A549 (cell line): ENCODE measurements at regions not wholly inside any gene's neighbourhood (a gene's known extent, or its start where the extent isn't known, plus 50 kb on each side); places are given as distances from the start of the nearest gene placed in this dataset.

Source experiments
- ATAC-seq, 2 experiments: fragments of 200-7000 bp in 1 of 2; fragments of >200 bp in 1 of 2; cut with Nextera tagmentation in 1 of 2; cut with Tn5 transposase in 1 of 2; 3 replicates each; pipeline versions ENCODE4 v1.8.0 to v1.9.1; 2018 to 2020; ENCODE audit warnings: mild to moderate bottlenecking in 1 of 2, moderate library complexity in 1 of 2
- CTCF ChIA-PET: fragments of 300-600 bp; sonication (Branson Sonifier 250); formaldehyde crosslinking; extraction: SDS; loops from one replicate; lab custom pipeline; 2021; ENCODE audit warnings: antibody characterized with exemption, inconsistent platforms; lab: Yijun Ruan, JAX
- POLR2A ChIA-PET: fragments of 350-600 bp; formaldehyde crosslinking; extraction: SDS; loops from one replicate; lab custom pipeline; 2021; ENCODE audit warnings: antibody characterized with exemption, inconsistent platforms; lab: Yijun Ruan, JAX
- DNase-seq, 2 experiments: peaks; one replicate each; pipeline versions ENCODE4 v3.0.0 to v3.0.0-alpha.2; 2011 to 2016; ENCODE audit warnings: low read depth in 1 of 2, low spot score in 1 of 2
- FAIRE-seq: peaks from 2 replicates; lab custom pipeline; 2011; peaks lifted over from hg19 to GRCh38; lab: Jason Lieb, UNC
- H3K27ac ChIP-seq, 2 experiments: fragments of >200 bp; sonication (Bioruptor Twin); formaldehyde crosslinking; 3 replicates each; pipeline ENCODE4 v1.5.1; 2016 to 2017
- H3K4me1 ChIP-seq: fragments of >200 bp; sonication (Bioruptor Twin); formaldehyde crosslinking; 3 replicates; pipeline ENCODE4 v1.6.1; 2016
- H3K4me2 ChIP-seq: fragments of >200 bp; sonication (Bioruptor Twin); formaldehyde crosslinking; 3 replicates; pipeline ENCODE4 v1.6.1; 2016
- H3K4me3 ChIP-seq: fragments of >200 bp; sonication (Bioruptor Twin); formaldehyde crosslinking; 3 replicates; pipeline ENCODE4 v1.5.1; 2016
- H3K9me3 ChIP-seq: fragments of >200 bp; sonication (Bioruptor Twin); formaldehyde crosslinking; 3 replicates; pipeline ENCODE4 v1.6.1; 2016
- BHLHE40 ChIP-seq: IDR thresholded peaks from 2 replicates; pipeline ENCODE4 v1.6.1; 2012; ENCODE audit warnings: low read depth, low read length, inconsistent platforms
- CHD2 ChIP-seq: fragments of 150-350 bp; IDR thresholded peaks from 2 replicates; pipeline ENCODE4 v1.6.1; 2014; ENCODE audit warnings: low read length; ENCODE audit not compliant: partially characterized antibody
- CTCF ChIP-seq: fragments of >200 bp; sonication (Bioruptor Twin); formaldehyde crosslinking; IDR thresholded peaks from 3 replicates; pipeline ENCODE4 v1.5.1; 2016
- E2F6 ChIP-seq: IDR thresholded peaks from 2 replicates; pipeline ENCODE4 v1.6.1; 2012; ENCODE audit warnings: low read depth, borderline replicate concordance
- EHF ChIP-seq: fragments of 250-450 bp; sonication (Bioruptor Pico); IDR thresholded peaks from 2 replicates; pipeline ENCODE4 v1.5.0; 2020; ENCODE audit warnings: mild to moderate bottlenecking
- ELK1 ChIP-seq: fragments of 150-350 bp; IDR thresholded peaks from 2 replicates; pipeline ENCODE4 v1.6.1; 2014; ENCODE audit warnings: low read depth, mild to moderate bottlenecking, low read length
- EP300 ChIP-seq, 2 experiments: fragments of >200 bp; sonication (Bioruptor Twin); formaldehyde crosslinking; IDR thresholded peaks; 2 replicates in 1 of 2; 3 replicates in 1 of 2; pipeline ENCODE4 v1.6.1; 2016 to 2017
- FOXS1 ChIP-seq: fragments of 250-450 bp; sonication (Bioruptor Pico); IDR thresholded peaks from 2 replicates; pipeline ENCODE4 v1.5.0; 2020; ENCODE audit warnings: mild to moderate bottlenecking, moderate library complexity
- HES2 ChIP-seq: fragments of >200 bp; sonication (Bioruptor Twin); formaldehyde crosslinking; IDR thresholded peaks from 2 replicates; pipeline ENCODE4 v1.6.1; 2016
- HMGXB4 ChIP-seq: fragments of 250-450 bp; sonication (Bioruptor Pico); IDR thresholded peaks from 2 replicates; pipeline ENCODE4 v1.5.0; 2021; ENCODE audit warnings: mild to moderate bottlenecking, moderate library complexity, borderline replicate concordance
- HOXB13 ChIP-seq: fragments of 250-450 bp; sonication (Bioruptor Pico); IDR thresholded peaks from 2 replicates; pipeline ENCODE4 v1.5.0; 2020; ENCODE audit warnings: low read depth, mild to moderate bottlenecking, moderate library complexity
- JUN ChIP-seq, 2 experiments: fragments of >200 bp; sonication (Bioruptor Twin); formaldehyde crosslinking; IDR thresholded peaks; 2 replicates in 1 of 2; 3 replicates in 1 of 2; pipeline ENCODE4 v1.6.1; 2016 to 2017
- MAFK ChIP-seq: fragments of 450-650 bp; IDR thresholded peaks from 2 replicates; pipeline ENCODE4 v1.6.1; 2014; ENCODE audit not compliant: partially characterized antibody
- MYC ChIP-seq: IDR thresholded peaks from 2 replicates; pipeline ENCODE4 v1.6.1; 2012; ENCODE audit warnings: mild to moderate bottlenecking, inconsistent platforms, low read length, improper control_type of control experiment, borderline replicate concordance
- NFE2L2 ChIP-seq: fragments of 150-350 bp; conservative IDR thresholded peaks from 2 replicates; pipeline ENCODE4 v1.6.1; 2014; ENCODE audit warnings: low read length
- NPAS2 ChIP-seq: fragments of 250-450 bp; sonication (Bioruptor Pico); IDR thresholded peaks from 2 replicates; pipeline ENCODE4 v1.8.0; 2022; ENCODE audit warnings: mild to moderate bottlenecking, moderate library complexity, borderline replicate concordance
- RAD21 ChIP-seq, 2 experiments: fragments of >200 bp in 1 of 2; sonication (Bioruptor Twin) in 1 of 2; formaldehyde crosslinking in 1 of 2; IDR thresholded peaks in 1 of 2; conservative IDR thresholded peaks in 1 of 2; 2 replicates in 1 of 2; 3 replicates in 1 of 2; pipeline ENCODE4 v1.6.1; 2012 to 2018; ENCODE audit warnings: inconsistent platforms in 1 of 2
- REST ChIP-seq: fragments of 200-600 bp; sonication (generic); IDR thresholded peaks from 2 replicates; pipeline ENCODE4 v1.6.1; 2016; ENCODE audit warnings: antibody characterized with exemption, mild to moderate bottlenecking, moderate library complexity
- TFCP2L1 ChIP-seq: fragments of 250-450 bp; sonication (Bioruptor Pico); IDR thresholded peaks from 2 replicates; pipeline ENCODE4 v1.5.0; 2021; ENCODE audit warnings: mild to moderate bottlenecking
- TP53 ChIP-seq: fragments of 250-450 bp; sonication (Bioruptor Pico); IDR thresholded peaks from 2 replicates; pipeline ENCODE4 v1.5.0; 2021; ENCODE audit warnings: mild to moderate bottlenecking, moderate library complexity
- ZC3H11A ChIP-seq: fragments of 450-650 bp; IDR thresholded peaks from 2 replicates; pipeline ENCODE4 v1.6.1; 2014; ENCODE audit warnings: antibody characterized with exemption, mild to moderate bottlenecking
- WGBS: methylation state at CpG from one replicate; pipeline ENCODE4 v1.1.6; 2017; ENCODE audit errors: missing lambda C conversion rate; 5-methylcytosine and 5-hydroxymethylcytosine counted together

- CTCF ChIA-PET = interaction anchor here (1.2 kb wide), 1 partner anchor 20 kb away, joined by 3 read pairs; no protein-coding TSS in a partner anchor
- no peaks in the 10 kb centered on the region for H3K9me3 ChIP-seq
- DNase-seq = no peak
- FAIRE-seq = no peak
- POLR2A ChIA-PET = no interaction called here
- H3K27ac ChIP-seq = no peak overlapping the region
- ATAC-seq = no peak
- no peak overlapping the region for H3K4me3 ChIP-seq
- no peaks in the 10 kb centered on the region for H3K4me1 ChIP-seq
- no peak overlapping the region for H3K4me2 ChIP-seq
- TF ChIP-seq HES2 = no peak
- no peak for TF ChIP-seq MAFK
- TF ChIP-seq ZC3H11A = no peak
- TF ChIP-seq RAD21 (conservative IDR thresholded peaks at IDR 0.05 in 1 of 2, IDR thresholded peaks at IDR 0.05 in 1 of 2) = no peak
- TF ChIP-seq BHLHE40 = no peak
- TF ChIP-seq MYC = no peak
- no peak for TF ChIP-seq REST
- TF ChIP-seq CHD2 = no peak
- no peak for TF ChIP-seq JUN (IDR thresholded peaks at IDR 0.05)
- no peak for TF ChIP-seq FOXS1 (CRISPR knock-in tag)
- TF ChIP-seq, all 56 proteins: peak for 0
- WGBS = 95% methylated on average over 1 of the region's 1 CpG
Measured at GRCh38 chr4:83785891-83786290, 250.0 kb downstream of the GPAT3 start.

GRCh38 chr4:83783215-83783614 lies 247.3 kb downstream of the GPAT3 start:
- CTCF ChIA-PET = interaction anchor here (1.0 kb wide), 1 partner anchor 12 kb away, joined by 3 read pairs; no protein-coding TSS in a partner anchor
- 80% methylated on average over 1 of the region's 1 CpG for WGBS
- H3K27ac ChIP-seq = no peak overlapping the region
- H3K9me3 ChIP-seq = no peaks in the 10 kb centered on the region
- H3K4me3 ChIP-seq = no peak overlapping the region
- no peaks in the 10 kb centered on the region for H3K4me1 ChIP-seq
- DNase-seq = no peak
- POLR2A ChIA-PET = no interaction called here
- no peak overlapping the region for H3K4me2 ChIP-seq
- no peak for FAIRE-seq
- TF ChIP-seq MAFK (no peak), RAD21 (conservative IDR thresholded peaks at IDR 0.05 in 1 of 2, IDR thresholded peaks at IDR 0.05 in 1 of 2) (no peak), EP300 (IDR thresholded peaks at IDR 0.05) (no peak), NFE2L2 (no peak), ELK1 (no peak), JUN (IDR thresholded peaks at IDR 0.05) (no peak), NPAS2 (no peak), HMGXB4 (no peak), CHD2 (no peak), EHF (no peak), TP53 (CRISPR knock-in tag) (no peak)
- no peak for ATAC-seq

GRCh38 chr4:83782591-83782990 lies 246.7 kb downstream of the GPAT3 start:
- H3K4me2 ChIP-seq = no peak overlapping the region
- no peak overlapping the region for H3K4me3 ChIP-seq
- ATAC-seq (no peak), FAIRE-seq (no peak), DNase-seq (no peak)
- H3K9me3 ChIP-seq = no peaks in the 10 kb centered on the region
- no peak overlapping the region for H3K27ac ChIP-seq
- POLR2A ChIA-PET = no interaction called here
- 73% methylated on average over 6 of the region's 6 CpGs for WGBS
- TF ChIP-seq E2F6 (no peak), HOXB13 (CRISPR knock-in tag) (no peak), FOXS1 (CRISPR knock-in tag) (no peak), TFCP2L1 (CRISPR knock-in tag) (no peak), TP53 (CRISPR knock-in tag) (no peak), CTCF (no peak)
- CTCF ChIA-PET = interaction anchor here (0.7 to 1.0 kb wide), 2 partner anchors 12 to 1195 kb away, joined by 3 to 5 read pairs; no protein-coding TSS in a partner anchor
- H3K4me1 ChIP-seq = no peaks in the 10 kb centered on the region
